ENCODE measurements at regions not wholly inside any gene's neighbourhood (a gene's known extent, or its start where the extent isn't known, plus 50 kb on each side); places are given as distances from the start of the nearest gene placed in this dataset.

DNA sequence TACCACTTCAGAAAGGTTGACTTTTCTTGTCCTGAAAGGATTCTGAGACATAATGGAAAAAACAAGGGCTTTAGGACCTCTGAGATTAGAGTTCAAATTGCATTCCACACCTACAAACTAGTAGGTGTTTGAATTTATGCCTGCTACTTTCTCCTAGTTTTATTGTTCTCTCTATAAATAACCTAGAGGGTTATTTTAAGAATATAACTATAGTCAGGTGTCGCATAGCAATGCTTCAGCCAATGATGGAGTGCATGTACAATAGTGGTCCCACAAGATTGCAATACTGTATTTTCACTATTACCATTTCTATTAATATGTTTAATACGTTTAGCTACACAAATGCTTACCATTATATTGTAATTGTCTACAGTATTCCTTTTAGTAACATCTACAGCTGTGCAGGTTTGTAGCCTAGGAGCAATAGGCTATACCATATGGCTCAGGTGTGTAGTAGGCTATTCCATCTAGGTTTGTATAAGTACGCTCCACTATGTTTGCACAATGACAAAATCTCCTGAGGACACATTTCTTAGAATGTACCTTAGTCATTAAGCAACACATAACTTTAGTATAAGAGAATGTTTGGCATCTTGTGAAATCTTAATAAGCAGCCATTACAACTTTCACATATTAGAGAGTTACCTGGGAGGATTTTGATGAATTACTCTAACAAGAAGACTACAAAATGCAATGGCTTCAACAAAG lies 1352.5 kb downstream of the ZPLD1 start:
- TF ChIP-seq, protein P1, sequence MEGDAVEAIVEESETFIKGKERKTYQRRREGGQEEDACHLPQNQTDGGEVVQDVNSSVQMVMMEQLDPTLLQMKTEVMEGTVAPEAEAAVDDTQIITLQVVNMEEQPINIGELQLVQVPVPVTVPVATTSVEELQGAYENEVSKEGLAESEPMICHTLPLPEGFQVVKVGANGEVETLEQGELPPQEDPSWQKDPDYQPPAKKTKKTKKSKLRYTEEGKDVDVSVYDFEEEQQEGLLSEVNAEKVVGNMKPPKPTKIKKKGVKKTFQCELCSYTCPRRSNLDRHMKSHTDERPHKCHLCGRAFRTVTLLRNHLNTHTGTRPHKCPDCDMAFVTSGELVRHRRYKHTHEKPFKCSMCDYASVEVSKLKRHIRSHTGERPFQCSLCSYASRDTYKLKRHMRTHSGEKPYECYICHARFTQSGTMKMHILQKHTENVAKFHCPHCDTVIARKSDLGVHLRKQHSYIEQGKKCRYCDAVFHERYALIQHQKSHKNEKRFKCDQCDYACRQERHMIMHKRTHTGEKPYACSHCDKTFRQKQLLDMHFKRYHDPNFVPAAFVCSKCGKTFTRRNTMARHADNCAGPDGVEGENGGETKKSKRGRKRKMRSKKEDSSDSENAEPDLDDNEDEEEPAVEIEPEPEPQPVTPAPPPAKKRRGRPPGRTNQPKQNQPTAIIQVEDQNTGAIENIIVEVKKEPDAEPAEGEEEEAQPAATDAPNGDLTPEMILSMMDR (IDR thresholded peaks at IDR 0.05): no peak
- TF ChIP-seq POLR2A (IDR thresholded peaks at IDR 0.05): no peak
